SU-DHL-6 (cell line): ENCODE measurements at regions not wholly inside any gene's neighbourhood (a gene's known extent, or its start where the extent isn't known, plus 50 kb on each side); places are given as distances from the start of the nearest gene placed in this dataset.

ENCODE experiments used
- H2AFZ ChIP-seq: fragments of 200-600 bp; sonication (generic); 2 replicates; pipeline ENCODE4 v1.6.1; 2014; ENCODE audit warnings: low read depth, mild to moderate bottlenecking, moderate library complexity, mixed read lengths, antibody characterized with exemption, low read length; ENCODE audit not compliant: severe bottlenecking
- H3F3A ChIP-seq: fragments of 200-600 bp; shearing (Covaris generic); 2 replicates; pipeline ENCODE4 v1.6.0; 2016; ENCODE audit warnings: antibody characterized with exemption, mild to moderate bottlenecking; ENCODE audit not compliant: insufficient read depth
- H3K27ac ChIP-seq: fragments of 200-600 bp; sonication (generic); 2 replicates; pipeline ENCODE4 v1.5.1; 2016; ENCODE audit warnings: low read depth, mild to moderate bottlenecking, low read length, moderate library complexity, mixed read lengths
- H3K27me3 ChIP-seq: fragments of 200-600 bp; sonication (generic), shearing (Covaris generic); 2 replicates; pipeline ENCODE4 v1.6.0; 2014; ENCODE audit warnings: mild to moderate bottlenecking, low read length
- H3K36me3 ChIP-seq: fragments of 200-600 bp; sonication (generic); 2 replicates; pipeline ENCODE4 v1.6.1; 2014; ENCODE audit warnings: mild to moderate bottlenecking, low read length, mixed read lengths
- H3K4me2 ChIP-seq: fragments of 300-600, 200-600 bp; shearing (Covaris generic), sonication (generic); 2 replicates; pipeline ENCODE4 v1.6.0; 2014; ENCODE audit warnings: low read length, low read depth, mild to moderate bottlenecking; ENCODE audit not compliant: poor library complexity, severe bottlenecking
- H3K4me3 ChIP-seq: fragments of 200-600 bp; sonication (generic); 2 replicates; pipeline ENCODE4 v1.5.1; 2014; ENCODE audit warnings: antibody characterized with exemption, low read length, mild to moderate bottlenecking, mixed read lengths; ENCODE audit not compliant: insufficient read depth, poor library complexity, severe bottlenecking
- H3K79me2 ChIP-seq: fragments of 200-600 bp; sonication (generic); 2 replicates; pipeline ENCODE4 v1.6.1; 2014; ENCODE audit warnings: mild to moderate bottlenecking, low read length, moderate library complexity; ENCODE audit not compliant: insufficient read depth
- H3K9ac ChIP-seq: fragments of 200-600 bp; sonication (generic); 2 replicates; pipeline ENCODE4 v1.7.0; 2014; ENCODE audit warnings: mild to moderate bottlenecking, low read length
- H3K9me2 ChIP-seq: fragments of 200-600 bp; sonication (generic); replicated peaks from 2 replicates; pipeline ENCODE4 v1.6.1; 2014; ENCODE audit warnings: low read length; ENCODE audit not compliant: insufficient read depth
- H3K9me3 ChIP-seq: fragments of 200-600 bp; sonication (generic); 2 replicates; pipeline ENCODE4 v1.6.1; 2014; ENCODE audit warnings: low read length, mixed read lengths; ENCODE audit not compliant: insufficient read depth
- H4K20me1 ChIP-seq: fragments of 200-600 bp; sonication (generic); 2 replicates; pipeline ENCODE4 v1.6.1; 2014; ENCODE audit warnings: low read depth, mild to moderate bottlenecking, antibody characterized with exemption, low read length, moderate library complexity, mixed read lengths
- CTCF ChIP-seq: fragments of 200-600 bp; sonication (generic); IDR thresholded peaks from one replicate; pipeline ENCODE4 v1.5.1; 2017; ENCODE audit warnings: antibody characterized with exemption, mild to moderate bottlenecking, low read length, moderate library complexity; ENCODE audit not compliant: insufficient read depth, poor library complexity, severe bottlenecking
- EZH2phosphoT487 ChIP-seq: fragments of 200-600 bp; sonication (generic), shearing (Covaris generic); conservative IDR thresholded peaks from 2 replicates; pipeline ENCODE4 v1.6.1; 2018; ENCODE audit warnings: mild to moderate bottlenecking, antibody characterized with exemption, low read length, moderate library complexity, mixed read lengths

- no peak for TF ChIP-seq CTCF
- TF ChIP-seq EZH2phosphoT487: no peak
- Histone ChIP-seq H3K4me3 (no peak overlapping the region), H3K9me3 (no peaks in the 10 kb centered on the region), H3K4me2 (no peak overlapping the region), H3K36me3 (no peaks in the 10 kb centered on the region), H3K27ac (no peak overlapping the region), H3K27me3 (no peaks in the 10 kb centered on the region), H3K9ac (no peak overlapping the region), H3F3A (no peaks in the 10 kb centered on the region), H3K9me2 (no peaks in the 10 kb centered on the region), H3K79me2 (no peaks in the 10 kb centered on the region), H2AFZ (no peak overlapping the region), H4K20me1 (no peaks in the 10 kb centered on the region)
Measured at GRCh38 chr7:32241636-32242035, 171.4 kb upstream of the PDE1C start.

GRCh38 chr7:32239764-32240163, 169.6 kb upstream of the PDE1C start:
- Histone ChIP-seq H3K79me2 (no peaks in the 10 kb centered on the region), H2AFZ (no peak overlapping the region), H3F3A (no peaks in the 10 kb centered on the region), H3K4me3 (no peak overlapping the region), H3K27me3 (no peaks in the 10 kb centered on the region), H3K9ac (no peak overlapping the region), H4K20me1 (no peaks in the 10 kb centered on the region), H3K36me3 (no peaks in the 10 kb centered on the region), H3K4me2 (no peak overlapping the region), H3K27ac (no peak overlapping the region), H3K9me2 (no peaks in the 10 kb centered on the region), H3K9me3 (peaks cover 7% of the 10 kb centered on the region)
- TF ChIP-seq EZH2phosphoT487 (no peak), CTCF (no peak)

- Histone ChIP-seq H3K27me3 (no peaks in the 10 kb centered on the region), H4K20me1 (no peaks in the 10 kb centered on the region), H3K9me3 (no peaks in the 10 kb centered on the region), H2AFZ (no peak overlapping the region), H3K9ac (no peak overlapping the region), H3F3A (no peaks in the 10 kb centered on the region), H3K4me2 (no peak overlapping the region), H3K4me3 (no peak overlapping the region), H3K9me2 (no peaks in the 10 kb centered on the region), H3K79me2 (no peaks in the 10 kb centered on the region), H3K36me3 (no peaks in the 10 kb centered on the region), H3K27ac (no peak overlapping the region)
- TF ChIP-seq EZH2phosphoT487 (no peak), CTCF (no peak)
Measured at GRCh38 chr7:32228601-32229000, 158.4 kb upstream of the PDE1C start.
